Lung microvascular endothelial cell (primary cell): ENCODE measurements at regions not wholly inside any gene's neighbourhood (a gene's known extent, or its start where the extent isn't known, plus 50 kb on each side); places are given as distances from the start of the nearest gene placed in this dataset.

Source experiments
- DNase-seq, 2 donors: peaks; one replicate each; pipeline versions ENCODE4 v3.0.0 to v3.0.0-alpha.2; 2010; ENCODE audit warnings: low read depth in 2 of 2

- DNase-seq, result no peak
Observed at GRCh38 chr2:111706481-111707001, 177.5 kb downstream of the ANAPC1 start.

DNA sequence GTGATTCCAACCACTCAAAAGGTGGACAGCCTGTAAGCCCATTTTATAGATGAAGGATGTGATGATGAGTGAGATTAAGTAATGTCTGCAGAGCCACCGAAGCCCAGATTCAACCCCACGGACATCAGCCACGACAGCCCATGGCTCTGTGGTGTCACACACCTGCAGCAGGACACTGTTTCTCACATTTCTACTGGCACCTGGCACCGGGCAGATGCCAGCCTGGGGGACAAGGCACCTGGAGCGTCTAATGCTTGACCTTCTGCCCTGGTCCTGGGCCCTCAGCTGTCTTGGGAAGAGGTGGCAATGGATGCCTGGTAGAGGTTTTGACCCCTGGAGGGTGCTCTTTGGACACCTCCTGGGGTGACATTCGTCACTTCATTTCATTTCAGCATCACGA is 176.3 kb downstream of the ANAPC1 start:
- DNase-seq, result no peak

DNA sequence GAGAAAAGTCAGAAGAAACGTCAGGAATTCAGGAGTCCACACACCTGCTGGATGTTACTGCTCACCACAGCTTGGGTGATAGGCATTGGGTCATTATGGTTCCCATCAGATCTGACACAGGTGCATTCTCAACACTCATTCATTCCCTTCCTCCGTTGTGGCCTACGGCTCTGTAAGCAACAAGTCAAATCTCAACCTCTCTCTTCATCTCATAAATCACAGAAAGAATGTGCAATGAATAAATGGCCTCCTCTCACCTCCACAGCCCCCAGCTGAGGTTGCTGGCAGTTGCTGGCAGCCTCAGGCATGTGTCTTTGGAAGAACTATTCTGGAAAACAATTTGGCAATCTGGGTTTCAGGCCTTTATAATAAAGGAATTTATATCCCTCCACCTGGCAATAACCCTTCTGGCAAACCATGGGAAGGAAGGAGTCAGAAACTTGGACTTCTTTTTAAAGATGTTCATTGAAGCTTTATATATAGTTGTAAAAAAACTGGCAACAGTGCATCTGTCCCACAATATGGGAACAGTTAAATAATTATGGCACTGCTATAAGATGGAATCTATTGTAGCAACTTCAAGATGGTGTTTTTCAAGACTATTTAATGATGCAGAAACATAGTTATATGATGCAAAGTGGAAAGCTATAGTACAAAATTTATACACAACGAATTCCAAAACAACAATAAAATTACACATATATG is 175.4 kb downstream of the ANAPC1 start:
- DNase-seq, result no peak

DNA sequence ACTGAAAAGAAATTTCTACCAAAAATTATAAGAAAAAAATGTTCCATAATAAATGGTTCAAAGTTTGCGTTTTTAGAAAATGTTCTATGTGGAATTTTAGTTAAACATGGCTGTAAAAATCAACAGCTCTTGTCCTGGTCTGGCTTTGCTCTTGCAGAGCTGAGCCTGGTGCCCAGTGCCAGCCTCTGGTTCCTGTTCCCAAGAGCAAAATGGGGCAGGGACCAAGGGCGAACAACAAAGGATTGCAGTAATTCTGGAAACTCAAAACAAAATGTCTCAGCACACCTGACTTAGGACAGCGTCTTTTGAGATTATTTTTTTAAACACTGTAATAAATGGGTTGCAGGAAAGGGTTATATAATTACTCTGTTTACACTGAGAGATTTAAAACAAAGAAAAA is 174.7 kb downstream of the ANAPC1 start:
- DNase-seq, result no peak

GRCh38 chr2:111710085-111710484 is 173.9 kb downstream of the ANAPC1 start:
- no peak for DNase-seq

GRCh38 chr2:111710613-111711012 is 173.4 kb downstream of the ANAPC1 start:
- DNase-seq, result no peak

GRCh38 chr2:111711270-111711669 is 172.7 kb downstream of the ANAPC1 start:
- no peak for DNase-seq

DNA sequence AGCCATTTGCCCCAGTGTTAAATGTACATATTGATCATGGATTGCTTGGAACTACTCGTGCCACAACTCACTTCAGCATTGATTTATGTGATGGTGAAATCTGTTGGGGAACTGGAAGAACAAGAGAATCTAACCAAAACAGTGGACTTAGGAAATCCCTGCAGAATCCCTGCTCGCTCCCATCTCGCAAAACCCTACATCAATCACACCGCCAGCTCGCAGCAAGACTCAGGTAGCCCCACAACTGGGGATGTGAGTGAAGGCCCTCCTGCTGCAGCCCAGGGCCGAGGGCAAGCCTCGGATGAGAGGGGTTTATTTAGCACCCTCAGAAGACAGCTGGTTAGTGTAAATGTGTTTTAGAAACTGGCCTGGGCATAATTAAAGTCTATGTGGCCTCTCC is 171.6 kb downstream of the ANAPC1 start:
- no peak for DNase-seq

GRCh38 chr2:111712940-111713515 is 171.0 kb downstream of the ANAPC1 start:
- DNase-seq, result no peak

GRCh38 chr2:111715987-111716904 is 167.7 kb downstream of the ANAPC1 start:
- no peak for DNase-seq

DNA sequence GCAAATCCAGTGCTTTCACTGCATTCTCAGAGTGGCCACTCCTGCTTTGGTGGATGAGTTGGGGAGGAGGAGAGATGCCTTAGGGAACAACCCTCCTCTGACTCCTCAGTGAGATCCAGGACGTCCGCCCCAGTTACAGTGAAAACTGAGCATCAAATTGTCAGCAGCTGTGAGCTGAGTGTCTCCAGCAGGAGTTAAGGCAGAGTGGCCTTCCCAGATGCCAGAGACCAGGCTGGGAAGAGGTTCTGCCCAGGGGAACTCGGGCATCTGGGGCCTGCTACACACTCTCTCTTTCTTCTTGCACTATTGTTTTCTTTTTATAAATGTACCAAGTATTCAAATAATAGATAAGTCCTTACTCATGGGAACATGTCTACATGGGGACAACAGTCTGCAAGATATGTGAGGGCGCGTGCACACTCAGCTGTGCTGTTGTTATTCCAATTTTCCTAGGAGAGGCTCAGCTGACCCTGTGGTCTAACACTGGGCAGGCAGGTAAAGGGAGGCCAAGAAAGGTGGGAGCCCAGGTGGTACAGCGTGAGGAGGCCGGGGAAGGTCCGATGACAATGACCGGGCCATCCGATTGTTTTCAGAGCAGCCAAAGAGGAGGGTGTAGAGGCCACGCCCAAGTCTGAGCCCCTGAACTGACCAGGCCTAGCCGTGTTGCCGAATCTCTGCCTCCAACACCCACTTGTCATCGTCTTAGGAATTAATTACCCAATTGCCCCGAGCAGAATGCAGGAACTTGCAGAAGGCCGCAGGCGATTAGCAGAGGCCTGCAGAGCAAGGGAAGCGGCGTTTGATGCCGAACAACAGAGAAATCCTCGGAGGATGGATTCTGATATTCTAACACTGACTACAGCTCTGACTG is 166.9 kb downstream of the ANAPC1 start:
- no peak for DNase-seq
